G401 (cell line): ENCODE measurements at regions not wholly inside any gene's neighbourhood (a gene's known extent, or its start where the extent isn't known, plus 50 kb on each side); places are given as distances from the start of the nearest gene placed in this dataset.

Experiments used
- DNase-seq: peaks from one replicate; pipeline ENCODE4 v3.0.0-alpha.2; 2015; ENCODE audit warnings: low spot score
- in situ Hi-C: cut with HindIII; loops from 2 replicates; pipeline ENCODE4 v1.10.0; 2016; ENCODE audit warnings: low sequenced_read_pairs, mixed read lengths

- in situ Hi-C loops: no loop called here
These were observed 97.0 kb downstream of the FOXD1 start for GRCh38 chr5:73351593-73351992.

DNA sequence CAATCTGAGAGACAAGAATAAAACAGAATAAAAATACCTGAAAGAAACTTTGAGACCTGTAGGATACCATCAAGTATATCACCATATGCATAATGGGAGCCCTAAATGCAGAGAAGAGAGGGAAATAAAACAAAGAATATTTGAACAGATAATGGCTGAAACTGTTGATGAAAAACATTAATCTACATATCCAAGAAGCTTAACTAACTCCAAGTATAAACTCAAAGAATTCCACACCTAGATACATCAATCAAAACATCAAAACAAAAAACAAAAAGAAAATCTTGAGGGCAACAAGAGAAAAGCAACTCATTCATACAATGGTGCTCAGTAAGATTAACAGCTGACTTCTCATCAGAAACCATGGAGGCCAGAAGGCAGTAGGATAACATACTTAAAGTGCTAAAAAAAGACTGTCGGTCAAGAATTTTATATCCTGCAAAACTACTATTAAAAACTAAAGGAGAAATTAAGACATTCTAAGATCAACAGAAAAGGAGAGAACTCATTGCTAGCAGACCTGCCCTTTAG, 101.6 kb downstream of the FOXD1 start:
- no peak for DNase-seq
- in situ Hi-C loops: no loop called here

More at GRCh38 chr5:73351593-73351992, 97.0 kb downstream of the FOXD1 start:
- DNase-seq: no peak

DNA sequence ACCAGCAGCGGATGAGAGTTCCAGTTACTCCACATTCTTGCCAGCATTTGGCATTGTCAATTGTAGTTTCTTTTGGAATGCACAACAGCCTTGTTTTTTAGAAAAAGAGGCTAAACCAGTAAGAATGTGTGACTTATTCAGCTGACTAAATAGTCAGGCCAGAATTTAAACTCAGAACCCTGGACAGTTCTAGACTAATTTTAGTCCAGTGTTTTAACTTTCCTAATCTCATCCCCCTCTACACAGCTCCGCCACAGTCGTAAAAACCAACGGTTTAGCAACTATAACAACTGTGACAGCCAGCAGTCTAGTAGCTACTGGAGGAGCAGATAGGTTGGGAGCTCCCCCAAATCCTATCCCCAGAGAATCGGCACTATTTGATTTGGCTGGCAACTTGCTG, 103.7 kb downstream of the FOXD1 start:
- DNase-seq: no peak
- in situ Hi-C loops: no loop called here

DNA sequence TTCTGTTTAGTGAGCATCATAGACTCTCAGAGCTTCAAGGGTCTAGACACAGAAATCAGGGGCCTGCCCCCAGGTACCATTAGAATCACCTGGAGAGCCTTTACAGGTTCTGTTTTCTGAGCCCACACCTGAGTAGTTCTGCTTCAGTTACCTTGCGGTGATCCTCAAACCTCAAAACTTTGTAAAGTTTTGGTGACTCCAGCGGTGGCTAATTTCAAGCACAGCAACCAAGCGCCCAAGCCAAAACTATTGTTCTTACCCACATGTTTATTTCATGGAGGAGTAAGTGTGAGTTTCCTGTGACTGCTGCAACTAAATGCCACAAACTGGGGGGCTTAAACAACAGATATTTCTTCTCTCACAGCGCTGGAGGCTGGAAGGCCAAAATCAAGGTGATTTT, 108.9 kb downstream of the FOXD1 start:
- in situ Hi-C loops: no loop called here

GRCh38 chr5:73339051-73339575, 109.5 kb downstream of the FOXD1 start:
- in situ Hi-C loops: no loop called here

More for the DNA sequence above, 108.9 kb downstream of the FOXD1 start:
- DNase-seq: no peak

DNA sequence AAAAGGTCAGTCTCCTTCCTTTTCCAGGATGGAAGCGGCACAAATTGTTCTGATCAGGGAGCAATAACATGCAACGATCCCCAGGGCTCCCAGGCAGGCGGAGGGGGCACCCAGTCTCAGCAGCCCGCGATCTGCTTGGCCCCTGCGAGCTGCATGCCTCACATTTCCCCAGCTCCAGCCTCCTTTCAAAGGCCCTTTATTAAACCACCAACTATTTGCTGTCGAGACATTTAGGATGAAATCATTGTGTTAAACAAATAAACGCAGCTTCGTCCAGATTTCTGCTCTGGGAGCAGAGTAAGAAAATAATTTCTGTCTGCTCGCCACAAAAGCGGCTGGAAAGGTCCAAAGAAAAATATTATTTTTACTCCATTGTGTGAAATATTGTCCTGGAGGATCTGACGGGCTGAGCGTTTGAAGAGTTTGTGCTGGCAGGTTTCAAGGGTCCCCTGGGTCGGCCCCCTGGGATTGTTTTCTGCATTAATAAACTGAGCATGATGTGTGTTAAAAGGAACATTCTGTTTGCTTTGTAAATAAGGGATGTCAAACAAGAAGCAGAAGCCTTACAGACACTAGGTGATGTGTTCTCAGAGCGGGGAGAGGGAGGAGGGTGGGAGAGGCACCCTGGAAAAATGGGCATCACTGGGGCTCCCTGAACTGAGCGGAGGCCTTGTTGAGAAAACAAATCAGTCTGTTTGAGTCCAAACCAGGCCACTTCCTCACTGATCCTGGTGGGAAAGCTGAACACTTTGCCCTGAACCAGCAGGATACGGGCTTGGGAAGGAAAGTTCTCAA, 110.1 kb downstream of the FOXD1 start:
- no peak for DNase-seq
- in situ Hi-C loops: no loop called here

More at GRCh38 chr5:73339051-73339575, 109.5 kb downstream of the FOXD1 start:
- no peak for DNase-seq

- no peak for DNase-seq
- in situ Hi-C loops: no loop called here
These were observed 110.9 kb downstream of the FOXD1 start for GRCh38 chr5:73337586-73338255.

DNA sequence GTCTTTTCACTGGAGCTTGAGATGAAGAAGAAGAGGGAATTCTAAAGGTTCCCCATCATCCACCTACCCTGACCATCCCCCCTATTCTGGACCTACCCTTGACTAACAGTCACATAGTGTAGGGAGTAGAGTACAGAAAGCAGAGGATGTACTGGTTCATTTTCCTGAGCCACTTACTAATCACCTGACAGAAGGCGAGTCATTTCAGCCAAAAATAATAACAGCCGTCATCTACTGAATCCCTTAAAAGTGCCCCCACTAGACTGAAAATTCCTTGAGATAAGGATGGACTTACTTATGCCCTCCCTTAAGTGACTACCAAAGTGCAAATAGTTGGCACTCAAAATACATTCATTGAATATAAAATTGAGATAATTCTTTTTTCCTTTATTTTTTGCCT, 112.2 kb downstream of the FOXD1 start:
- in situ Hi-C loops: no loop called here
- no peak for DNase-seq

GRCh38 chr5:73333944-73334703, 114.5 kb downstream of the FOXD1 start:
- no peak for DNase-seq
- in situ Hi-C loops: no loop called here

- in situ Hi-C loops: no loop called here
- DNase-seq: no peak
These were observed 118.0 kb downstream of the FOXD1 start for GRCh38 chr5:73330613-73331012.

DNA sequence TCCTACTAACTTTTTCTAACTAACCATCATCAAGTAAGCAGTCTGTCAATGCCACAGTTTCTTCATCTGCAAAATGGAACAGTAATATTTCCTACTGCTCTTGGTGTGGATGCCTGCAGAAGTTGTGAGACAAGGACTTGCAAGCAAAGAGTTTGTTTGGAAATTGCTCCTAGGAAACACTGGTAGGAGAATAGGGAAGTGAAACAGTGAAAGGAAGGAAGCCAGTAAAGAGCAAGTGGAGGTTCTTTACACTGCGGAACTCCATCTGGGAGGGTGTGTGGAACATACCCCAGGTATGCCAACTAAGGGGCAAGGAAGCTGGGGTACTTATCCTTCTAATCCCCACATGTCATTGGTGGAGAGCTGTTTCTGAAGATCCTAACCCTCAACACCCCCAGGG, 119.9 kb downstream of the FOXD1 start:
- in situ Hi-C loops: no loop called here
- DNase-seq: no peak

- DNase-seq: no peak
- in situ Hi-C loops: no loop called here
These were observed 120.6 kb downstream of the FOXD1 start for GRCh38 chr5:73327908-73328455.

DNA sequence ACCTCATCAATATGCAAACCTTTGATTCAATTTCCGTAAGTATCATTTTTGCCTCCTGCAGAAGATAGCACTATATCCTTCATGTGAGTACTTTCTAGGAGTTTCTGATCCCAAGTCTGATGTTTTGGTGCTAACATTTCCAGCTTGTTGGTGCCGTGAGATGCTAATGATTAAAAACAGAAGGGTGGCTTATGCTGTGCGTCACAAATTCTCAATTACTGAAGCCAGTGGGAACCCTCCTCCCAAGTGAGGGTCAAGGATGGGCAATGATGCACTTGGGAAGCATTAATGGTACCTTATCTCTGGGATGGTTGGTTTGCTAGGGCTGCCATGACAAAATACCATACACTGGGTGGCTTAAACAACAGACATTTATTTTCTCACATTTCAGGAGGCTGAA, 123.0 kb downstream of the FOXD1 start:
- no peak for DNase-seq
- in situ Hi-C loops: no loop called here

GRCh38 chr5:73323466-73323865, 125.1 kb downstream of the FOXD1 start:
- in situ Hi-C loops: no loop called here
- no peak for DNase-seq

- no peak for DNase-seq
- in situ Hi-C loops: no loop called here
These were observed 126.0 kb downstream of the FOXD1 start for GRCh38 chr5:73322437-73323076.

GRCh38 chr5:73321757-73322436, 126.7 kb downstream of the FOXD1 start:
- no peak for DNase-seq
- in situ Hi-C loops: no loop called here

- in situ Hi-C loops: no loop called here
- DNase-seq: no peak
These were observed 129.5 kb downstream of the FOXD1 start for GRCh38 chr5:73319036-73319435.

GRCh38 chr5:73318308-73318719, 130.3 kb downstream of the FOXD1 start:
- in situ Hi-C loops: no loop called here

More at GRCh38 chr5:73318308-73318719, 130.3 kb downstream of the FOXD1 start:
- no peak for DNase-seq
